Inflammatory macrophage treated with lipopolysaccharide for 4 hours (primary cell): ENCODE measurements at regions not wholly inside any gene's neighbourhood (a gene's known extent, or its start where the extent isn't known, plus 50 kb on each side); places are given as distances from the start of the nearest gene placed in this dataset.
"Not testable (repeated sequence)": the region's sequence is repeated elsewhere in the genome, so short reads cannot be mapped to it uniquely, and the experiment has no call there.

Source experiments
- DNase-seq: peaks from one replicate; pipeline ENCODE4 v3.0.0-alpha.2; 2020

- no peak for DNase-seq
Measured at GRCh38 chr14:66300886-66301285, 185.3 kb upstream of the CCDC196 start.

GRCh38 chr14:66306101-66306500, 180.1 kb upstream of the CCDC196 start:
- DNase-seq: no peak

DNA sequence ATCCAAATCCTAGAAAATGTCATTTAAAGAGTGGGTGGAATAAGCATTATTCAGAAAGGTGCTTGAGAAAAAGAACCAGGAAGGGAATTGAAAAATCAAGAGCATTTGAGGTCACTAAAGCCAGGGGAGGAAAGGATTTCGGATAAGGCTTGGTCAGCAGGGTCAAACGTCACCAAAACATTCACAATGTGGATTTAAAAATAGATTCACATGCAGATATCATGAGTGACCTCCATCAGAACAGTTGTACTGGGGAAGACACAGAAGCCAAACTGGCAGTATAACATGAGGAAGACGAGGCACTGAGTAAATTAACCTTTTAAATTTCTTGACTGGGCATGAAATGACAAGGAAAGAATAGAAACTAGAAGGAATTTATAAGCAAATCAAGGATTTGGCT, 175.1 kb upstream of the CCDC196 start:
- DNase-seq: no peak

- no peak for DNase-seq
Measured at GRCh38 chr14:66311990-66312389, 174.2 kb upstream of the CCDC196 start.

GRCh38 chr14:66312451-66312850, 173.7 kb upstream of the CCDC196 start:
- no peak for DNase-seq

DNA sequence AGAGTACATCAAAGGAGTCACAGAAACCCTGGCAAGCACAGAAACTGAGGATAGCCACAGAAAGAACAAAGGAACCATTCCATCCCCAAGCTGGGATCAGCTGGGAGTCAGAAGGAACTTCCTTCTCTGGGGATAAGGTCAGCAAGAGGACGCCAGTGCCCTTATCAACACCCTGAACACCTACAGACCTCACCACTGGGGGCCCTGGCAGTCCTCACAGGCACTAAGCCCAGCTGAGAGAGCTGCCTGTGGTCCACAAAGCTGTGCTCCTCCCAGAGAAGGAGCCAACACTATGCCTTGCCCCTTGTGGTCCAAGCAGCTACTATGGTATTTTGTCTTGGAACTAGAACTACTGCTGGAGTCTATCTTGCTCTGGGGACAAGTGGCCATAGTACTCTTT, 171.1 kb upstream of the CCDC196 start:
- DNase-seq: no peak

DNA sequence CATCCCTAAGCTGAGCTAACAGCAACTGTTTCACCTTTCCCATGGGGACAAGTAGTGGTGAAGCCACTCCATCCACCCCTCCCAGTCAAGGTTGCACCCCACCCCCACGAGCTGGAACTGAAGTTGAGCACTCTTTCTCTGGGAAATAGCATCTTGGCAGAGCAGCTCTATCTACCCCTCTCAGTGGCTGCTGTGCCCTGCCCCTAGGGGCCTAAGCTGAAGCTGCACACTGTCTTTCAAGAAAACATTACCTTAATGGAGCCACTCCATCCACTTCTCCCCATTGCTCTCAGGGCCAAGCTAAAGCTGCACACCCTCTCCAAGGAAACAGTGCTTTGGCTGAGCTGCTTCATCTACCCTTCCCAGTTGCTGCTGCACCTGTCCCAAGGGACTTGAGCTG, 170.6 kb upstream of the CCDC196 start:
- no peak for DNase-seq

DNA sequence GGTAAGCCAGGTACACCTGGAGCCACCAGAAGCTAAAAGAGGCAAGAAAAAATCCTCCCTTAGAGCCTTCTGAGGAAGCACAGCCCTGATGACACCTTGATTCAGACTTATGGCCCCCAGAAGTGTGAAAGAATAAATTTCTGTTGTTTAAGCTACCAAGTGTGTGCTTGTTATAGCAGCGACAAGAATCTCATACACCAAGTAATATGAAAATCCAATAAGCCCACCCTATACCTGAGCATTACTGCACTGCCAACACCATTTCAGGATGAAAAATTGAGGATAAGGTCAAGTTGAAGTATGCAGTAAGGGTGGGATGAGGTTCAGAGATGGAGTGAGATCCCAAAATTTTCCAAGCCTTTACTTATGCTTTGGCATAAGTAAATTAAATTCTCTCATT, 163.6 kb upstream of the CCDC196 start:
- DNase-seq: no peak

DNA sequence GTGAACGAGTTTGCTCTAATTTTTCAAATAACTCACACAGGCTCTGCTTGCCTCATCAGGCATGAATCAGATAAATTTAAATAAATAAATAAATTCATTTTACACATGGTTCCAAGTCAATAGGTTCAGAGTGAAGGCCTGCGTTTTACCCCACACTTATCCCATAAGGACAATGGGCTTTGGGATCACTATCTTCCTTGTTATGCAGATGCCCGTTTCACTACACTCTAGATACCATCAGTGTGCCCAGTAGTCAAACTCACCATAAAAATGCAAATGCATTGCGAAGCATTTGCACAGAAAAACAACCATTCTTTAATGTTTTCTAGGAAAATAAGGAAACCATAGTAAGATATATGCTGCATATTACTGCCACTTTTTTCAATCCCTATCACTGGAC, 155.9 kb upstream of the CCDC196 start:
- DNase-seq: no peak

GRCh38 chr14:66330916-66331315, 155.3 kb upstream of the CCDC196 start:
- no peak for DNase-seq

DNA sequence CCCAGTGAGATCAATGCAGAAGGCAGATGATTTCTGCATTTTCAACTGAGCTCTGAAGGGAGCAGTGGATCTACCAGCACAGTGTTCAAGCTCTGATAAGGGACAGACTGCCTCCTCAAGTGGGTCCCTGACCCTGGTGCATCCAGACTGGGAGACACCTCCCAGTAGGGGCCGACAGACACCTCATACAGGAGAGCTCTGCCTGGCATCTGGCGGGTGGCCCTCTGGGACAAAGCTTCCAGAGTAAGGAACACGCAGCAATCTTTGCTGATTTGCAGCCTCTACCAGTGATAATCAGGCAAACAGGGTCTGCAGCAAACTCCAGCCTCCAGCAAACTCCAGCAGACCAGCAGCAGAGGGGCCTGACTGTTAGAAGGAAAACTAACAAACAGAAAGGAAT, 152.9 kb upstream of the CCDC196 start:
- DNase-seq: not testable (repeated sequence)

GRCh38 chr14:66341239-66341638, 144.9 kb upstream of the CCDC196 start:
- no peak for DNase-seq

DNA sequence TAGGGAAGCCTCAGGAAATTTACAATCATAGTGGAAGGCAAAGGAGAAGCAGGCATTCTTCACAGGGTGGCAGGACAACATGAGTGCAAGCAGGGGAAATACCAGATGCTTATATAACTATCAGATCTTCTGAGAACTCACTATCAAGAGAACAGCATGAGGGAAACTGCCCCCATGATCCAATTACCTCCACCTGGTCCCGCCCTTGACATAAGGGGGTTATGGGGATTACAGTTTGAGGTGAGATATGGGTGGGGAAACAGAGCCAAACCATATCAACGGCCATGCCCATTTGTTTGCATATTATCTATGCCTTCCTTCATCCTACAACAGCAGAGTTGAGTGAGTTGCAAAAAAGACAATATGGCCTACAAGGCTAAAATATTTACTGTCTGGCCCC, 140.2 kb upstream of the CCDC196 start:
- no peak for DNase-seq

DNA sequence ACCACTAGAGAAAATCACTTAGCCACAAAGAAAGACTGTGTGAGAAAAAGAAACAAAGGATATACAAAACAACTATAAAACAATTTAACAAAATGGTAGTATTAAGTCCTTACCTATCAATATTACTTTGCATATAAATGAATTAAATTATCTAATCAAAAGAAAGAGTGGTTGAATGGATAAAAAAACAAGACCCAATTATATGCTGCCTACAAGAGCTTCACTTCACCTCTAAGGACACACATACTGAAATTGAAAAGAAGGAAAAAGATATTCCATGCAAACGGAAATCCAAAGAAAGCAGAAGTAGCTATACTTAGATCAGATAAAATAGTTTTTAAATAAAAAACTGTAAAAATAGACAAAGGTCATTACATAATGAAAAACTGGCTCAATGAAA, 134.9 kb upstream of the CCDC196 start:
- no peak for DNase-seq

- DNase-seq: peak; percentile 42
Measured at GRCh38 chr14:66359500-66359899, 126.7 kb upstream of the CCDC196 start.

DNA sequence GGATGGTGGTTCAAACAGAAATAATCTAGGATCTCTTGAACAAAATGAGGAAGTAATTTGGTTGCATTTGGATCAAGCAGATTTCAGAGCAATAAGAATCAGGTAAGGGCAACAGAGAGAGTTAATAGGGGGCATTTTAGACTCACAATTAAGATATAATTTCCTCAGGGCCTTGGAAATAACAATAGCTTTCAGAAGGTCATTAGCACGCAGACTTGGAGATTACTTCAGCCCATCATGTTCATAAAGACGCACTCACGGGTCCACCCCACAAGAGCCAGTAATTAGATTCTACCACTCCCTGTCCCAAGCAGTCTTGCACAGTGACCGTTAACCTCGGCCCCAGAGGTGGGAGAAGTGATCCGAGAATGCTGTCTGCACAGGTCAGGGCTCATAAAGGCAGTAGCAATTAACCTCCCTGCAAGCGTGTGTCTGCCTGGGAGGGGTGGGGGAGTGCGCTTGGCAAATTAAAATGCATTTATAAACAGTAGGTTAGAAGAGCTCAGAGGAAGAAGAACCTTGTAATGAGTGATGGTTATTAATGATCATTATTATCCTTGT, 125.7 kb upstream of the CCDC196 start:
- DNase-seq: no peak

DNA sequence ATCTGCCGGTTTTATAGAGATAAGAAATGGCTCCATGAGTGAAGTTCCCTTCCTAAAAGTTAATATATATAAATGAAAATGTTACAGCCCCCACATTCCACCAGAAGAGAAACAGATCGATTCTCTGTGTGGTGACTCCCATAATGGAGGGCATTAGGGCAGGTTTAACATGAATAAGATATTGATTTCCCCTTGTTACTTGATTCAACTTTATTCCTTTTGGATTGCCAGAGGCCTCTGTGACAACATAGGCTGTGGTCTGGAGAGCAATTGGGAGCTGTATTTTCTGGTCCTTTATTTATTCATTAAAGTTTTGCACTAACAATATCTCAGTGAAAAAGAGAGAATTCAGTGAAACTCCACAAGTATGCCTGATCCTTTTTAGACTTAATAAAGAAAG, 125.2 kb upstream of the CCDC196 start:
- DNase-seq: no peak

- DNase-seq: no peak
Measured at GRCh38 chr14:66365388-66365787, 120.8 kb upstream of the CCDC196 start.

GRCh38 chr14:66369157-66369697, 116.9 kb upstream of the CCDC196 start:
- no peak for DNase-seq

- no peak for DNase-seq
Measured at GRCh38 chr14:66371776-66372175, 114.4 kb upstream of the CCDC196 start.

GRCh38 chr14:66375046-66375964, 110.9 kb upstream of the CCDC196 start:
- no peak for DNase-seq

DNA sequence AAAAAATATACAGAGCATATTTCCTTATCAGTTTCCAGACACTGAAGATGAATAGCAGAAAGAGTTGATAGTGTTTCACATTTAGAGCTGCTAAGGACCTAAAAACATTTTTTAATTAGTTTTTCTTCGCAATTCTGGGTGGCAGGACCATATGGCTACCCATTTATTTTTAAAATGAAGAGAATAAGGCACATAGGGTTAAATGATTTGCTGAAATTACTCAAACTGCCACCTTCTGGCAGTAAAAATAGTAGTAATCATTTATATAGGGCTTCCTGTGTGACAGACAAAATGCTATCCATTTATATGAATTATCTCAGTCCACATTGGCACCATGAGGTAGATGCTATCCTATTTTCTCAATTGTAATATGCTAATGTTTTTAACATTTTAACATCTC, 108.6 kb upstream of the CCDC196 start:
- DNase-seq: no peak

GRCh38 chr14:66378712-66379505, 107.3 kb upstream of the CCDC196 start:
- no peak for DNase-seq

GRCh38 chr14:66380143-66380542, 106.0 kb upstream of the CCDC196 start:
- DNase-seq: no peak
